Prostate gland (tissue), 2 donors: ENCODE measurements at regions not wholly inside any gene's neighbourhood (a gene's known extent, or its start where the extent isn't known, plus 50 kb on each side); places are given as distances from the start of the nearest gene placed in this dataset.

ENCODE experiments used
- POLR2A ChIP-seq: fragments of 450-650 bp; IDR thresholded peaks from one replicate; pipeline ENCODE4 v1.6.1; 2016; ENCODE audit warnings: antibody characterized with exemption, mild to moderate bottlenecking
- TF ChIP-seq, protein P1 (sequence below), 4 experiments: fragments of 200-600 bp in 2 of 4; fragments of 450-650 bp in 2 of 4; sonication (generic) in 2 of 4; IDR thresholded peaks; 1 replicate in 3 of 4; 2 replicates in 1 of 4; pipeline ENCODE4 v1.5.1; 2016 to 2019; ENCODE audit warnings: antibody characterized with exemption in 4 of 4, mild to moderate bottlenecking in 2 of 4, moderate library complexity in 2 of 4

DNA sequence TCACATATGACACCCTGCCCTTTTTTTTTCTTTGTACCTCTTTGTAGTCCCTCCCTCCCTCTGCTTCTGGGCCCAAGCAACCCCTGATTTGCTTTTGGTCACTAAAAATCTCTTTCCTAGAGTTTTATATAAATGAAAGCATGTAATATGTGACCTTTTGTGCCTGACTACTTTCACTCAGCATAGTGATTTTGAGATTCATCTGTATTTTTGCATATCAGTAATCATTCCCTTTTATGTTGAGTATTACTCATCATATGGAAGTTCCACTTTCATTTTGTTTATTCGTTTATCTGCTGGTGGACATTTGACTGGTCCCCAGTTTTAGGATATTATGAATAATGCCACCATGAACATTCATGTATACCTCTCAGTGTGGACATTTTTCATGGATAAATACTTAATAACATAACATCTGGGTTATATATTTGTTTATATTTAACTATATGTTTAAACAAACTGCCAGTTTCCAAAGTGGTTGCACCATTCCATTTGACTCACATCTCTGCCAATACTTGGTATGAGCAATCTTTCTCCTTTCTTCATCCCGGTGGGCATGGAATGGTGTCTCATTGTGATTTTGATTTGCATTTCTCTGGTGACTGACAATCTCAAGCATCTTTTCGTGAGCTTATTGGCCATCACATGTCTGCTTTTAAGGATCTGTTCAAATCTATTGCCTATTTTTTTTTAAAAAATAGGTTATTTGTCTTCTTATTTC, 115.7 kb upstream of the S1PR3 start:
- TF ChIP-seq, protein P1, sequence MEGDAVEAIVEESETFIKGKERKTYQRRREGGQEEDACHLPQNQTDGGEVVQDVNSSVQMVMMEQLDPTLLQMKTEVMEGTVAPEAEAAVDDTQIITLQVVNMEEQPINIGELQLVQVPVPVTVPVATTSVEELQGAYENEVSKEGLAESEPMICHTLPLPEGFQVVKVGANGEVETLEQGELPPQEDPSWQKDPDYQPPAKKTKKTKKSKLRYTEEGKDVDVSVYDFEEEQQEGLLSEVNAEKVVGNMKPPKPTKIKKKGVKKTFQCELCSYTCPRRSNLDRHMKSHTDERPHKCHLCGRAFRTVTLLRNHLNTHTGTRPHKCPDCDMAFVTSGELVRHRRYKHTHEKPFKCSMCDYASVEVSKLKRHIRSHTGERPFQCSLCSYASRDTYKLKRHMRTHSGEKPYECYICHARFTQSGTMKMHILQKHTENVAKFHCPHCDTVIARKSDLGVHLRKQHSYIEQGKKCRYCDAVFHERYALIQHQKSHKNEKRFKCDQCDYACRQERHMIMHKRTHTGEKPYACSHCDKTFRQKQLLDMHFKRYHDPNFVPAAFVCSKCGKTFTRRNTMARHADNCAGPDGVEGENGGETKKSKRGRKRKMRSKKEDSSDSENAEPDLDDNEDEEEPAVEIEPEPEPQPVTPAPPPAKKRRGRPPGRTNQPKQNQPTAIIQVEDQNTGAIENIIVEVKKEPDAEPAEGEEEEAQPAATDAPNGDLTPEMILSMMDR (IDR thresholded peaks at IDR 0.05): no peak
- no peak for TF ChIP-seq POLR2A
